HCT116 (cell line): ENCODE measurements at regions not wholly inside any gene's neighbourhood (a gene's known extent, or its start where the extent isn't known, plus 50 kb on each side); places are given as distances from the start of the nearest gene placed in this dataset.

Experiments used
- CEBPB ChIP-seq: IDR thresholded peaks from 2 replicates; pipeline ENCODE4 v1.6.1; 2012; ENCODE audit warnings: low read depth
- EGR1 ChIP-seq: IDR thresholded peaks from 2 replicates; pipeline ENCODE4 v1.6.1; 2012; ENCODE audit warnings: low read depth
- EZH2phosphoT487 ChIP-seq: fragments of 200-600 bp; IDR thresholded peaks from 2 replicates; pipeline ENCODE4 v1.6.1; 2018; ENCODE audit warnings: antibody characterized with exemption, borderline replicate concordance
- POLR2AphosphoS5 ChIP-seq: IDR thresholded peaks from 2 replicates; pipeline ENCODE4 v1.6.1; 2011; ENCODE audit warnings: mild to moderate bottlenecking, low read depth, low read length, moderate library complexity
- TF ChIP-seq, protein P1 (sequence below), 3 experiments: fragments of 200-600 bp in 1 of 3; sonication (generic) in 1 of 3; IDR thresholded peaks in 2 of 3; conservative IDR thresholded peaks in 1 of 3; 2 replicates each; pipeline ENCODE4 v1.5.1; 2012 to 2017; ENCODE audit warnings: low read depth in 2 of 3, low read length in 2 of 3, antibody characterized with exemption in 1 of 3, borderline replicate concordance in 1 of 3, control low read depth in 1 of 3, mild to moderate bottlenecking in 1 of 3, mixed read lengths in 1 of 3, mixed run types in 1 of 3, moderate library complexity in 1 of 3; ENCODE audit not compliant: insufficient read depth in 1 of 3

DNA sequence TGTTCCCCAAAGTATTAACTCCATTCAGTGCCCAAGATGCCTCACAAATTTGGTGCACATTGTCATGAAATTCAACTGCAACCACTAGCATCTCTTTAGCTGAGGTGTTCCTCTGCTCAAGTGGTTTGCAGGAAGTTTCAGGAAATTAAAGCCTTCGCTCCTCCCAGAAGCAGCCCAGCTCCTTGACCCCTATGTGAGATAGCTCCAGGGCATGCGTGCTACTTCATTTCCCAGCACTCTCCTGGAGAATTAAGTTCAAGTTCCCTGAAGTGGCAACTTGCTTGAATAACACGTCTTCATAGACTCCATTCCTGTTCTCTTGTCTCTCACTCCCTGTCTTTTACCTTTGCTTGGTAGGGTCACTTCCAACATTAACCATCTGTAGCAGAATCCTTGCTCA is 750.3 kb downstream of the REEP3 start:
- TF ChIP-seq EZH2phosphoT487 (no peak), EGR1 (no peak), CEBPB (no peak), POLR2AphosphoS5 (no peak)
- TF ChIP-seq, protein P1, sequence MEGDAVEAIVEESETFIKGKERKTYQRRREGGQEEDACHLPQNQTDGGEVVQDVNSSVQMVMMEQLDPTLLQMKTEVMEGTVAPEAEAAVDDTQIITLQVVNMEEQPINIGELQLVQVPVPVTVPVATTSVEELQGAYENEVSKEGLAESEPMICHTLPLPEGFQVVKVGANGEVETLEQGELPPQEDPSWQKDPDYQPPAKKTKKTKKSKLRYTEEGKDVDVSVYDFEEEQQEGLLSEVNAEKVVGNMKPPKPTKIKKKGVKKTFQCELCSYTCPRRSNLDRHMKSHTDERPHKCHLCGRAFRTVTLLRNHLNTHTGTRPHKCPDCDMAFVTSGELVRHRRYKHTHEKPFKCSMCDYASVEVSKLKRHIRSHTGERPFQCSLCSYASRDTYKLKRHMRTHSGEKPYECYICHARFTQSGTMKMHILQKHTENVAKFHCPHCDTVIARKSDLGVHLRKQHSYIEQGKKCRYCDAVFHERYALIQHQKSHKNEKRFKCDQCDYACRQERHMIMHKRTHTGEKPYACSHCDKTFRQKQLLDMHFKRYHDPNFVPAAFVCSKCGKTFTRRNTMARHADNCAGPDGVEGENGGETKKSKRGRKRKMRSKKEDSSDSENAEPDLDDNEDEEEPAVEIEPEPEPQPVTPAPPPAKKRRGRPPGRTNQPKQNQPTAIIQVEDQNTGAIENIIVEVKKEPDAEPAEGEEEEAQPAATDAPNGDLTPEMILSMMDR (IDR thresholded peaks at IDR 0.05 in 2 of 3, conservative IDR thresholded peaks at IDR 0.05 in 1 of 3; ENCODE audit: borderline replicate concordance in 1 of 3, insufficient read depth in 1 of 3, low read depth in 2 of 3, low read length in 2 of 3) = no peak
